Neuronal stem cell (in vitro differentiated cells): ENCODE measurements at regions not wholly inside any gene's neighbourhood (a gene's known extent, or its start where the extent isn't known, plus 50 kb on each side); places are given as distances from the start of the nearest gene placed in this dataset.

Experiments used
- DNase-seq: peaks from one replicate; pipeline ENCODE4 v3.0.0-alpha.2; 2013; ENCODE audit warnings: low spot score
- H2AFZ ChIP-seq: one replicate; pipeline ENCODE4 v1.6.1; 2013; ENCODE audit warnings: mild to moderate bottlenecking, low read length, inconsistent platforms
- H2AK5ac ChIP-seq: 2 replicates; pipeline ENCODE4 v1.6.1; 2013; ENCODE audit warnings: low read depth, mild to moderate bottlenecking, inconsistent platforms, low read length, moderate library complexity, mixed read lengths
- H2BK120ac ChIP-seq: 2 replicates; pipeline ENCODE4 v1.6.1; 2013; ENCODE audit warnings: low read depth, mild to moderate bottlenecking, inconsistent platforms, low read length, moderate library complexity, mixed read lengths
- H2BK12ac ChIP-seq: one replicate; pipeline ENCODE4 v1.6.1; 2013; ENCODE audit warnings: low read length, inconsistent platforms
- H2BK15ac ChIP-seq: 2 replicates; pipeline ENCODE4 v1.6.1; 2013; ENCODE audit warnings: mild to moderate bottlenecking, low read length, inconsistent platforms, mixed read lengths
- H2BK5ac ChIP-seq: one replicate; pipeline ENCODE4 v1.6.1; 2013; ENCODE audit warnings: inconsistent platforms, mild to moderate bottlenecking, low read length, moderate library complexity
- H3K14ac ChIP-seq: one replicate; pipeline ENCODE4 v1.6.1; 2013; ENCODE audit warnings: low read length, inconsistent platforms
- H3K18ac ChIP-seq: 2 replicates; pipeline ENCODE4 v1.6.1; 2013; ENCODE audit warnings: low read length, inconsistent platforms
- H3K23ac ChIP-seq: 2 replicates; pipeline ENCODE4 v1.6.1; 2013; ENCODE audit warnings: low read depth, mild to moderate bottlenecking, mixed read lengths, low read length, inconsistent platforms; ENCODE audit not compliant: poor library complexity
- H3K27ac ChIP-seq: replicated peaks from 3 replicates; pipeline ENCODE4 v1.5.1; 2013; ENCODE audit warnings: low read length, inconsistent platforms
- H3K27me3 ChIP-seq, 3 experiments: 2 replicates each; pipeline ENCODE4 v1.6.1; 2013; ENCODE audit warnings: low read length in 3 of 3, mild to moderate bottlenecking in 2 of 3, inconsistent platforms in 1 of 3, low read depth in 1 of 3, mixed read lengths in 1 of 3, moderate library complexity in 1 of 3; ENCODE audit not compliant: control insufficient read depth in 3 of 3, insufficient read depth in 3 of 3
- H3K36me3 ChIP-seq, 2 donors: replicated peaks in 1 of 2; 2 replicates each; pipeline ENCODE4 v1.6.1; 2013; ENCODE audit warnings: low read length in 2 of 2; ENCODE audit not compliant: control insufficient read depth in 2 of 2, insufficient read depth in 2 of 2
- H3K4ac ChIP-seq: 2 replicates; pipeline ENCODE4 v1.6.1; 2013; ENCODE audit warnings: inconsistent platforms, mild to moderate bottlenecking, low read length, moderate library complexity
- H3K4me1 ChIP-seq, 2 donors: 1 replicate in 1 of 2; 2 replicates in 1 of 2; pipeline ENCODE4 v1.6.1; 2013; ENCODE audit warnings: low read length in 2 of 2, low read depth in 1 of 2; ENCODE audit not compliant: control insufficient read depth in 2 of 2, insufficient read depth in 1 of 2
- H3K4me2 ChIP-seq: one replicate; pipeline ENCODE4 v1.6.1; 2013; ENCODE audit warnings: mild to moderate bottlenecking, low read length, inconsistent platforms; ENCODE audit not compliant: insufficient read depth, poor library complexity, severe bottlenecking
- H3K4me3 ChIP-seq, 2 donors: 2 replicates each; pipeline ENCODE4 v1.5.1; 2013; ENCODE audit warnings: low read length in 2 of 2, mild to moderate bottlenecking in 2 of 2, inconsistent platforms in 1 of 2, moderate library complexity in 1 of 2
- H3K79me1 ChIP-seq: one replicate; pipeline ENCODE4 v1.6.1; 2013; ENCODE audit warnings: low read depth, mild to moderate bottlenecking, inconsistent platforms, low read length, moderate library complexity
- H3K9ac ChIP-seq: one replicate; pipeline ENCODE4 v1.6.1; 2013; ENCODE audit warnings: mild to moderate bottlenecking, low read depth, low read length, inconsistent platforms; ENCODE audit not compliant: poor library complexity
- H3K9me3 ChIP-seq, 2 donors: replicated peaks in 1 of 2; 2 replicates each; pipeline versions ENCODE3 to v1.6.1; 2013; ENCODE audit warnings: low read length in 2 of 2, mild to moderate bottlenecking in 2 of 2, inconsistent platforms in 1 of 2, low read depth in 1 of 2, mixed read lengths in 1 of 2, moderate library complexity in 1 of 2; ENCODE audit not compliant: control insufficient read depth in 2 of 2, insufficient read depth in 1 of 2
- H4K8ac ChIP-seq: one replicate; pipeline ENCODE4 v1.6.1; 2013; ENCODE audit warnings: low read depth, mild to moderate bottlenecking, inconsistent platforms, low read length, moderate library complexity
- H4K91ac ChIP-seq: one replicate; pipeline ENCODE4 v1.6.1; 2013; ENCODE audit warnings: low read length, low read depth, mild to moderate bottlenecking, inconsistent platforms; ENCODE audit not compliant: poor library complexity
- WGBS, 2 donors: extraction: QIAGEN DNeasy Blood & Tissue Kit; methylation state at CpG; one replicate each; pipeline ENCODE4 v1.1.7; 2013; ENCODE audit warnings: missing lambda C conversion rate in 2 of 2, mixed read lengths in 1 of 2; ENCODE audit not compliant: insufficient read length in 2 of 2, insufficient replicate concordance in 1 of 2; ENCODE audit errors: extremely low coverage in 2 of 2; 5-methylcytosine and 5-hydroxymethylcytosine counted together

- Histone ChIP-seq H3K4ac (no peak overlapping the region), H4K8ac (no peak overlapping the region), H2AK5ac (no peak overlapping the region), H3K4me2 (no peak overlapping the region), H3K27me3 (no peaks in the 10 kb centered on the region), H4K91ac (no peak overlapping the region), H3K4me1 (peaks cover 0 to 4% of the 10 kb centered on the region in 2 donors), H3K27ac (no peak overlapping the region), H3K4me3 (no peak overlapping the region), H2BK15ac (no peak overlapping the region), H3K9me3 (no peaks in the 10 kb centered on the region), H3K36me3 (no peaks in the 10 kb centered on the region), H2AFZ (no peak overlapping the region), H3K18ac (no peak overlapping the region), H3K9ac (no peak overlapping the region), H2BK12ac (no peak overlapping the region), H3K14ac (no peak overlapping the region), H2BK5ac (no peak overlapping the region), H3K79me1 (no peaks in the 10 kb centered on the region), H2BK120ac (no peak overlapping the region), H3K23ac (no peak overlapping the region)
- no peak for DNase-seq
- WGBS, 2 donors = no CpG with 5 or more reads among the region's 4 CpGs
These were observed 132.9 kb upstream of the DST start for GRCh38 chr6:56775498-56776166.

- Histone ChIP-seq H3K23ac (no peak overlapping the region), H3K79me1 (no peaks in the 10 kb centered on the region), H2AFZ (no peak overlapping the region), H3K4me3 (no peak overlapping the region), H3K14ac (no peak overlapping the region), H2AK5ac (no peak overlapping the region), H3K27ac (no peak overlapping the region), H3K36me3 (no peaks in the 10 kb centered on the region), H2BK12ac (no peak overlapping the region), H3K9me3 (peaks cover 0 to 3% of the 10 kb centered on the region in 2 donors), H3K4me2 (no peak overlapping the region), H4K8ac (no peak overlapping the region), H4K91ac (no peak overlapping the region), H2BK5ac (no peak overlapping the region), H3K9ac (no peak overlapping the region), H3K4ac (no peak overlapping the region), H2BK15ac (no peak overlapping the region), H2BK120ac (no peak overlapping the region), H3K18ac (peak overlapping the region; percentile 80), H3K27me3 (no peaks in the 10 kb centered on the region), H3K4me1 (peaks cover 0 to 4% of the 10 kb centered on the region in 2 donors)
- no peak for DNase-seq
- no CpG with 5 or more reads among the region's 1 CpG for WGBS, 2 donors
These were observed 130.1 kb upstream of the DST start for GRCh38 chr6:56772737-56773184.

GRCh38 chr6:56771929-56772607 lies 129.4 kb upstream of the DST start:
- Histone ChIP-seq H2BK120ac (no peak overlapping the region), H3K4ac (no peak overlapping the region), H3K79me1 (no peaks in the 10 kb centered on the region), H2AK5ac (no peak overlapping the region), H3K4me2 (no peak overlapping the region), H4K91ac (no peak overlapping the region), H2BK15ac (no peak overlapping the region), H4K8ac (no peak overlapping the region), H3K4me3 (no peak overlapping the region), H3K4me1 (peaks cover 0 to 4% of the 10 kb centered on the region in 2 donors), H2BK12ac (no peak overlapping the region), H3K27ac (no peak overlapping the region), H2BK5ac (no peak overlapping the region), H3K9me3 (peaks cover 0 to 3% of the 10 kb centered on the region in 2 donors), H3K9ac (no peak overlapping the region), H3K27me3 (no peaks in the 10 kb centered on the region), H3K23ac (no peak overlapping the region), H3K36me3 (no peaks in the 10 kb centered on the region), H3K18ac (no peak overlapping the region), H3K14ac (no peak overlapping the region), H2AFZ (no peak overlapping the region)
- no CpG with 5 or more reads among the region's 7 CpGs for WGBS, 2 donors
- DNase-seq = no peak

GRCh38 chr6:56771189-56771588 lies 128.5 kb upstream of the DST start:
- no peak overlapping the region for H2BK15ac ChIP-seq
- H2AFZ ChIP-seq = no peak overlapping the region
- peaks cover 0 to 3% of the 10 kb centered on the region in 2 donors for H3K9me3 ChIP-seq
- no peak overlapping the region for H2AK5ac ChIP-seq
- no peak overlapping the region for H4K91ac ChIP-seq
- no peak overlapping the region for H2BK12ac ChIP-seq
- no peak overlapping the region for H3K27ac ChIP-seq
- H3K14ac ChIP-seq = no peak overlapping the region
- no peak for DNase-seq
- no peak overlapping the region for H4K8ac ChIP-seq
- no peak overlapping the region for H2BK5ac ChIP-seq
- H2BK120ac ChIP-seq = no peak overlapping the region
- no peak overlapping the region for H3K9ac ChIP-seq
- no peak overlapping the region for H3K23ac ChIP-seq
- no peak overlapping the region for H3K4me2 ChIP-seq
- H3K79me1 ChIP-seq = no peaks in the 10 kb centered on the region
- H3K4me3 ChIP-seq = no peak overlapping the region
- H3K27me3 ChIP-seq = no peaks in the 10 kb centered on the region
- no peak overlapping the region for H3K4ac ChIP-seq
- no peak overlapping the region for H3K18ac ChIP-seq
- H3K36me3 ChIP-seq = no peaks in the 10 kb centered on the region
- peaks cover 0 to 4% of the 10 kb centered on the region in 2 donors for H3K4me1 ChIP-seq
